Keratinocyte (primary cell): ENCODE measurements at regions not wholly inside any gene's neighbourhood (a gene's known extent, or its start where the extent isn't known, plus 50 kb on each side); places are given as distances from the start of the nearest gene placed in this dataset.

Source experiments
- DNase-seq: peaks from one replicate; pipeline ENCODE4 v3.0.0-alpha.2; 2011; ENCODE audit warnings: low read depth, missing footprints, low spot score
- FAIRE-seq: peaks from 2 replicates; lab custom pipeline; 2011; peaks lifted over from hg19 to GRCh38; lab: Jason Lieb, UNC
- H2AFZ ChIP-seq: 2 replicates; pipeline ENCODE4 v1.6.0; 2012; ENCODE audit warnings: low read length, control low read depth, inconsistent platforms; ENCODE audit not compliant: control insufficient read depth
- H3K27ac ChIP-seq: 2 replicates; pipeline ENCODE4 v1.5.1; 2011; ENCODE audit warnings: low read length; ENCODE audit not compliant: control insufficient read depth, insufficient read depth
- H3K27me3 ChIP-seq: 3 replicates; pipeline ENCODE4 v1.6.0; 2011; ENCODE audit warnings: low read length; ENCODE audit not compliant: control insufficient read depth, insufficient read depth; ENCODE audit errors: extremely low read depth
- H3K36me3 ChIP-seq, 2 experiments: 2 replicates in 1 of 2; 3 replicates in 1 of 2; pipeline ENCODE4 v1.5.1; 2011; ENCODE audit warnings: low read length in 2 of 2, mild to moderate bottlenecking in 1 of 2; ENCODE audit not compliant: control insufficient read depth in 2 of 2, insufficient read depth in 2 of 2; ENCODE audit errors: extremely low read depth in 1 of 2
- H3K4me1 ChIP-seq: 3 replicates; pipeline ENCODE4 v1.5.1; 2011; ENCODE audit warnings: low read length; ENCODE audit not compliant: control insufficient read depth, insufficient read depth; ENCODE audit errors: extremely low read depth
- H3K4me2 ChIP-seq: 3 replicates; pipeline ENCODE4 v1.6.0; 2011; ENCODE audit warnings: low read depth, low read length; ENCODE audit not compliant: control insufficient read depth, insufficient read depth; ENCODE audit errors: extremely low read depth
- H3K4me3 ChIP-seq, 3 experiments: fragments of 200-600 bp in 1 of 3; sonication (generic) in 1 of 3; 2 replicates in 2 of 3; 3 replicates in 1 of 3; pipeline ENCODE4 v1.5.1; 2011 to 2016; ENCODE audit warnings: low read length in 3 of 3, mild to moderate bottlenecking in 3 of 3, control low read depth in 2 of 3, inconsistent platforms in 1 of 3, low read depth in 1 of 3, mixed read lengths in 1 of 3, mixed run types in 1 of 3, moderate library complexity in 1 of 3; ENCODE audit not compliant: control insufficient read depth in 2 of 3, insufficient read depth in 2 of 3; ENCODE audit errors: extremely low read depth in 1 of 3
- H3K79me2 ChIP-seq: 2 replicates; pipeline ENCODE4 v1.6.0; 2012; ENCODE audit warnings: low read length; ENCODE audit not compliant: control insufficient read depth, insufficient read depth
- H3K9ac ChIP-seq: 3 replicates; pipeline ENCODE4 v1.6.0; 2011; ENCODE audit warnings: low read length; ENCODE audit not compliant: control insufficient read depth, insufficient read depth; ENCODE audit errors: extremely low read depth
- H3K9me1 ChIP-seq: 3 replicates; pipeline ENCODE4 v1.6.0; 2011; ENCODE audit warnings: low read length; ENCODE audit not compliant: control insufficient read depth, insufficient read depth; ENCODE audit errors: extremely low read depth
- H3K9me3 ChIP-seq: 2 replicates; pipeline ENCODE4 v1.5.1; 2012; ENCODE audit warnings: low read depth, low read length; ENCODE audit not compliant: control insufficient read depth
- H4K20me1 ChIP-seq: 3 replicates; pipeline ENCODE4 v1.6.0; 2011; ENCODE audit warnings: low read length; ENCODE audit not compliant: control insufficient read depth, insufficient read depth; ENCODE audit errors: extremely low read depth
- CTCF ChIP-seq, 3 experiments: IDR thresholded peaks in 1 of 3; conservative IDR thresholded peaks in 1 of 3; optimal IDR thresholded peaks in 1 of 3; 2 replicates in 2 of 3; 3 replicates in 1 of 3; pipeline versions ENCODE3 to v1.5.1; 2011; ENCODE audit warnings: low read length in 3 of 3, mild to moderate bottlenecking in 3 of 3, moderate library complexity in 2 of 3, control low read depth in 1 of 3, inconsistent platforms in 1 of 3; ENCODE audit not compliant: insufficient read depth in 2 of 3; ENCODE audit errors: extremely low read depth in 1 of 3
- EZH2 ChIP-seq: IDR thresholded peaks from one replicate; pipeline ENCODE4 v1.6.1; 2012; ENCODE audit warnings: inconsistent platforms, mild to moderate bottlenecking, low read length, moderate library complexity
- dilution Hi-C: fragments of 300-500 bp; cut with MboI; formaldehyde crosslinking; loops from one replicate; pipeline ENCODE4 v1.7.0; 2020; ENCODE audit warnings: low sequenced_read_pairs; ENCODE audit not compliant: extremely low pct_ligation_motif_present

- no peak overlapping the region for H3K9ac ChIP-seq
- no peak overlapping the region for H3K27ac ChIP-seq
- H3K4me1 ChIP-seq = no peaks in the 10 kb centered on the region
- no peaks in the 10 kb centered on the region for H3K9me1 ChIP-seq
- H3K9me3 ChIP-seq = no peaks in the 10 kb centered on the region
- no peak for TF ChIP-seq EZH2
- no peak for TF ChIP-seq CTCF (optimal IDR thresholded peaks at IDR 0.05 in 1 of 3, IDR thresholded peaks at IDR 0.05 in 1 of 3, conservative IDR thresholded peaks at IDR 0.05 in 1 of 3; ENCODE audit: extremely low read depth in 1 of 3, insufficient read depth in 2 of 3, low read length in 3 of 3)
- no peaks in the 10 kb centered on the region for H3K36me3 ChIP-seq
- H3K4me2 ChIP-seq = no peak overlapping the region
- dilution Hi-C loops = no loop called here
- H3K27me3 ChIP-seq = peaks cover 1% of the 10 kb centered on the region
- no peak overlapping the region for H2AFZ ChIP-seq
- no peaks in the 10 kb centered on the region for H3K79me2 ChIP-seq
- H3K4me3 ChIP-seq = no peak overlapping the region
- H4K20me1 ChIP-seq = no peaks in the 10 kb centered on the region
- FAIRE-seq = no peak
- DNase-seq = no peak
These were observed 51.9 kb upstream of the TSPAN11 start for GRCh38 chr12:30874455-30875321.

GRCh38 chr12:30870491-30871265 is 55.9 kb upstream of the TSPAN11 start:
- Histone ChIP-seq H3K27ac (no peak overlapping the region), H3K9me3 (no peaks in the 10 kb centered on the region), H3K27me3 (no peaks in the 10 kb centered on the region), H3K9me1 (no peaks in the 10 kb centered on the region), H3K36me3 (no peaks in the 10 kb centered on the region), H3K4me1 (no peaks in the 10 kb centered on the region), H3K4me2 (no peak overlapping the region), H3K79me2 (no peaks in the 10 kb centered on the region), H2AFZ (no peak overlapping the region), H3K9ac (no peak overlapping the region), H3K4me3 (no peak overlapping the region), H4K20me1 (no peaks in the 10 kb centered on the region)
- TF ChIP-seq EZH2 = no peak
- no peak for TF ChIP-seq CTCF (optimal IDR thresholded peaks at IDR 0.05 in 1 of 3, IDR thresholded peaks at IDR 0.05 in 1 of 3, conservative IDR thresholded peaks at IDR 0.05 in 1 of 3; ENCODE audit: extremely low read depth in 1 of 3, insufficient read depth in 2 of 3, low read length in 3 of 3)
- dilution Hi-C loops = no loop called here
- FAIRE-seq (no peak), DNase-seq (no peak)
